Uterus (tissue), 2 donors: ENCODE measurements at regions not wholly inside any gene's neighbourhood (a gene's known extent, or its start where the extent isn't known, plus 50 kb on each side); places are given as distances from the start of the nearest gene placed in this dataset.

Source experiments
- POLR2A ChIP-seq, 2 donors: fragments of 450-650 bp; IDR thresholded peaks; one replicate each; pipeline ENCODE4 v1.6.1; 2016; ENCODE audit warnings: antibody characterized with exemption in 2 of 2, mild to moderate bottlenecking in 1 of 2, moderate library complexity in 1 of 2
- TF ChIP-seq, protein P1 (sequence below), 4 experiments: fragments of 200-600 bp in 2 of 4; fragments of 450-650 bp in 2 of 4; sonication (generic) in 2 of 4; IDR thresholded peaks; one replicate each; pipeline ENCODE4 v1.5.1; 2016 to 2019; ENCODE audit warnings: antibody characterized with exemption in 4 of 4, mild to moderate bottlenecking in 2 of 4, moderate library complexity in 1 of 4

DNA sequence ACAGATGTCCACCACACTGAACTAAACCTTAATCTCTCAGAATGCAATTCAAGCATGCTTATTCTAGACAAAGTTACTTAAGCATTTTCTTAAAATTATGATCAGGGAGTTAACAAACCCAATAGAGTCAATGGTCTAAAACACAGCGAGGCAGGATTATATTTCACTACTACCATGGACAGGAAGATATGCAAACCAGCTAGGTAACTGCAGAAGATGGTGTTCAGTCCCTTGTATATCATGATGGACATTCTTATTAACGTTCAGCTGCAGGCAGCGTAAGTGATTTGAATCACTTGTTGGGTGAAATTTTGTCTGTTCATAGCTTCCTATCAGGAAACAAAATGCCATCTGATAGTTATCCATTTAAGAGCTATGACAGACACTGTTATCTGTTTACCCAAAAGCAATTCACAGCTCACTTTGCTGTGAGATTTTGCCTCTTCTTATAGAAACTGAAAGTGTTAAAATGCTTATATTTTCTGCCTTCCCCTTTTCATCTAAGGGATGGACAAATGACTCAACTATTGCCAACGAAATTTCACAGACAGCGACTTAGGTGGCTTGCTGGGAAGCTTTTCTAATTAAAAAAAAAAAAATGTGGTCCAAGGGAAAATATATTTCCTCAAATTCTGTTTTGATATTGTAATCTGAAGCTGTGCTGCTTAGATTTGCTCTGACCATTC lies 591.9 kb downstream of the DACH1 start:
- TF ChIP-seq, protein P1, sequence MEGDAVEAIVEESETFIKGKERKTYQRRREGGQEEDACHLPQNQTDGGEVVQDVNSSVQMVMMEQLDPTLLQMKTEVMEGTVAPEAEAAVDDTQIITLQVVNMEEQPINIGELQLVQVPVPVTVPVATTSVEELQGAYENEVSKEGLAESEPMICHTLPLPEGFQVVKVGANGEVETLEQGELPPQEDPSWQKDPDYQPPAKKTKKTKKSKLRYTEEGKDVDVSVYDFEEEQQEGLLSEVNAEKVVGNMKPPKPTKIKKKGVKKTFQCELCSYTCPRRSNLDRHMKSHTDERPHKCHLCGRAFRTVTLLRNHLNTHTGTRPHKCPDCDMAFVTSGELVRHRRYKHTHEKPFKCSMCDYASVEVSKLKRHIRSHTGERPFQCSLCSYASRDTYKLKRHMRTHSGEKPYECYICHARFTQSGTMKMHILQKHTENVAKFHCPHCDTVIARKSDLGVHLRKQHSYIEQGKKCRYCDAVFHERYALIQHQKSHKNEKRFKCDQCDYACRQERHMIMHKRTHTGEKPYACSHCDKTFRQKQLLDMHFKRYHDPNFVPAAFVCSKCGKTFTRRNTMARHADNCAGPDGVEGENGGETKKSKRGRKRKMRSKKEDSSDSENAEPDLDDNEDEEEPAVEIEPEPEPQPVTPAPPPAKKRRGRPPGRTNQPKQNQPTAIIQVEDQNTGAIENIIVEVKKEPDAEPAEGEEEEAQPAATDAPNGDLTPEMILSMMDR (IDR thresholded peaks at IDR 0.05): no peak
- TF ChIP-seq POLR2A (IDR thresholded peaks at IDR 0.05): no peak
